CD14-positive monocyte (primary cell): ENCODE measurements at regions not wholly inside any gene's neighbourhood (a gene's known extent, or its start where the extent isn't known, plus 50 kb on each side); places are given as distances from the start of the nearest gene placed in this dataset.
A peak's percentile ranks its signal among the peaks of the same experiment; 100 is the strongest.

Experiments used
- DNase-seq, 3 donors: peaks; one replicate each; pipeline ENCODE4 v3.0.0-alpha.2; 2011 to 2022
- H2AFZ ChIP-seq: 2 replicates; pipeline ENCODE4 v1.6.0; 2012; ENCODE audit warnings: mild to moderate bottlenecking, low read depth, low read length, inconsistent platforms; ENCODE audit not compliant: insufficient read depth, poor library complexity, severe bottlenecking
- H3K27ac ChIP-seq, 2 donors: 1 replicate in 1 of 2; 2 replicates in 1 of 2; pipeline ENCODE4 v1.5.1; 2012 to 2013; ENCODE audit warnings: low read length in 2 of 2, control low read depth in 1 of 2, inconsistent platforms in 1 of 2, low read depth in 1 of 2, mild to moderate bottlenecking in 1 of 2
- H3K27me3 ChIP-seq, 2 donors: one replicate each; pipeline versions ENCODE4 v1.6.0 to v1.6.1; 2011 to 2013; ENCODE audit warnings: low read length in 2 of 2; ENCODE audit not compliant: control insufficient read depth in 2 of 2, insufficient read depth in 2 of 2
- H3K36me3 ChIP-seq, 2 donors: replicated peaks in 1 of 2; 1 replicate in 1 of 2; 2 replicates in 1 of 2; pipeline versions ENCODE4 v1.5.1 to v1.6.1; 2012 to 2013; ENCODE audit warnings: low read length in 2 of 2, control low read depth in 1 of 2, inconsistent platforms in 1 of 2, mild to moderate bottlenecking in 1 of 2; ENCODE audit not compliant: insufficient read depth in 2 of 2, control insufficient read depth in 1 of 2
- H3K4me1 ChIP-seq, 2 donors: 1 replicate in 1 of 2; 2 replicates in 1 of 2; pipeline versions ENCODE4 v1.5.1 to v1.6.1; 2012 to 2013; ENCODE audit warnings: low read length in 2 of 2, control low read depth in 1 of 2, inconsistent platforms in 1 of 2, mild to moderate bottlenecking in 1 of 2, moderate library complexity in 1 of 2; ENCODE audit not compliant: insufficient read depth in 2 of 2, control insufficient read depth in 1 of 2
- H3K4me2 ChIP-seq: replicated peaks from 2 replicates; pipeline ENCODE3; 2012; ENCODE audit warnings: low read length, moderate library complexity, mild to moderate bottlenecking; ENCODE audit not compliant: poor library complexity, severe bottlenecking; ENCODE audit errors: extremely low read depth
- H3K4me3 ChIP-seq, 3 experiments: fragments of 200-600 bp in 1 of 3; sonication (generic) in 1 of 3; replicated peaks in 1 of 3; 1 replicate in 2 of 3; 2 replicates in 1 of 3; pipeline ENCODE4 v1.5.1; 2011 to 2013; ENCODE audit warnings: low read length in 3 of 3, mild to moderate bottlenecking in 3 of 3, control low read depth in 2 of 3, low read depth in 2 of 3, inconsistent platforms in 1 of 3, moderate library complexity in 1 of 3
- H3K79me2 ChIP-seq: 2 replicates; pipeline ENCODE4 v1.6.0; 2012; ENCODE audit warnings: mild to moderate bottlenecking, control low read depth, inconsistent platforms, low read length, moderate library complexity; ENCODE audit not compliant: insufficient read depth
- H3K9ac ChIP-seq: 2 replicates; pipeline ENCODE4 v1.6.0; 2017; ENCODE audit warnings: low read length, mild to moderate bottlenecking; ENCODE audit not compliant: insufficient read depth, poor library complexity, severe bottlenecking
- H3K9me3 ChIP-seq, 2 donors: replicated peaks in 1 of 2; 1 replicate in 1 of 2; 2 replicates in 1 of 2; pipeline versions ENCODE4 v1.5.1 to v1.6.1; 2012 to 2013; ENCODE audit warnings: low read length in 2 of 2, control low read depth in 1 of 2; ENCODE audit not compliant: control insufficient read depth in 1 of 2, insufficient read depth in 1 of 2
- H4K20me1 ChIP-seq: 2 replicates; pipeline ENCODE4 v1.6.0; 2012; ENCODE audit warnings: mild to moderate bottlenecking, low read length, control low read depth, moderate library complexity; ENCODE audit not compliant: insufficient read depth
- H3K27ac Mint-ChIP-seq, 7 donors: one replicate each; pipeline ENCODE4 v1.8.0; 2020; ENCODE audit warnings: mild to moderate bottlenecking in 7 of 7, mixed read lengths in 7 of 7, moderate library complexity in 6 of 7, inconsistent platforms in 2 of 7
- H3K27me3 Mint-ChIP-seq, 3 donors: one replicate each; pipeline ENCODE4 v1.8.0; 2021 to 2022; ENCODE audit warnings: low read depth in 3 of 3, mild to moderate bottlenecking in 3 of 3, mixed read lengths in 3 of 3, moderate library complexity in 3 of 3, inconsistent platforms in 1 of 3
- H3K36me3 Mint-ChIP-seq, 2 donors: one replicate each; pipeline ENCODE4 v1.8.0; 2020; ENCODE audit warnings: mixed read lengths in 2 of 2, inconsistent platforms in 1 of 2, mild to moderate bottlenecking in 1 of 2
- H3K4me1 Mint-ChIP-seq: one replicate; pipeline ENCODE4 v1.8.0; 2020; ENCODE audit warnings: mild to moderate bottlenecking, mixed read lengths
- H3K4me3 Mint-ChIP-seq, 2 donors: one replicate each; pipeline ENCODE4 v1.8.0; 2020; ENCODE audit warnings: mild to moderate bottlenecking in 2 of 2, mixed read lengths in 2 of 2, moderate library complexity in 1 of 2
- H3K9me3 Mint-ChIP-seq, 7 donors: one replicate each; pipeline ENCODE4 v1.8.0; 2020 to 2022; ENCODE audit warnings: mixed read lengths in 7 of 7, mild to moderate bottlenecking in 6 of 7, moderate library complexity in 6 of 7, inconsistent platforms in 2 of 7
- WGBS: methylation state at CpG from one replicate; pipeline ENCODE4 v1.1.5; 2013; ENCODE audit warnings: missing lambda C conversion rate; ENCODE audit not compliant: insufficient coverage; 5-methylcytosine and 5-hydroxymethylcytosine counted together
- intact Hi-C, 2 donors: fragments of 100-400 bp; cut with micrococcal nuclease; formaldehyde crosslinking; loops; one replicate each; pipeline versions ENCODE4 v1.15.0 to v1.15.1; 2023
- TF ChIP-seq, protein P1 (sequence below): fragments of 200-600 bp; IDR thresholded peaks from one replicate; pipeline ENCODE4 v1.8.0; 2022; ENCODE audit warnings: antibody characterized with exemption, mild to moderate bottlenecking

GRCh38 chr17:77580531-77581270 lies 377.8 kb upstream of the TNRC6C start:
- intact Hi-C loops, result no loop called here
- Mint-ChIP-seq H3K4me3 (peak overlapping the region in 1 of 2 donors; percentile 39), H3K27me3 (peaks cover 3 to 4% (median 3%) of the 10 kb centered on the region in 3 donors), H3K4me1 (peaks cover 23% of the 10 kb centered on the region), H3K27ac (peak overlapping the region in 6 of 7 donors; percentile 63 to 91 (median 82)), H3K9me3 (no peaks in the 10 kb centered on the region), H3K36me3 (no peaks in the 10 kb centered on the region)
- no peaks in the 10 kb centered on the region for H3K27me3 ChIP-seq
- no peaks in the 10 kb centered on the region for H3K9me3 ChIP-seq
- DNase-seq, result no peak
- H3K27ac ChIP-seq, result peak overlapping the region; percentile 44 to 68
- peaks cover 21 to 24% of the 10 kb centered on the region in 2 donors for H3K4me1 ChIP-seq
- peak overlapping the region in 1 of 3 experiments; percentile 44 for H3K4me3 ChIP-seq
- TF ChIP-seq, protein P1, sequence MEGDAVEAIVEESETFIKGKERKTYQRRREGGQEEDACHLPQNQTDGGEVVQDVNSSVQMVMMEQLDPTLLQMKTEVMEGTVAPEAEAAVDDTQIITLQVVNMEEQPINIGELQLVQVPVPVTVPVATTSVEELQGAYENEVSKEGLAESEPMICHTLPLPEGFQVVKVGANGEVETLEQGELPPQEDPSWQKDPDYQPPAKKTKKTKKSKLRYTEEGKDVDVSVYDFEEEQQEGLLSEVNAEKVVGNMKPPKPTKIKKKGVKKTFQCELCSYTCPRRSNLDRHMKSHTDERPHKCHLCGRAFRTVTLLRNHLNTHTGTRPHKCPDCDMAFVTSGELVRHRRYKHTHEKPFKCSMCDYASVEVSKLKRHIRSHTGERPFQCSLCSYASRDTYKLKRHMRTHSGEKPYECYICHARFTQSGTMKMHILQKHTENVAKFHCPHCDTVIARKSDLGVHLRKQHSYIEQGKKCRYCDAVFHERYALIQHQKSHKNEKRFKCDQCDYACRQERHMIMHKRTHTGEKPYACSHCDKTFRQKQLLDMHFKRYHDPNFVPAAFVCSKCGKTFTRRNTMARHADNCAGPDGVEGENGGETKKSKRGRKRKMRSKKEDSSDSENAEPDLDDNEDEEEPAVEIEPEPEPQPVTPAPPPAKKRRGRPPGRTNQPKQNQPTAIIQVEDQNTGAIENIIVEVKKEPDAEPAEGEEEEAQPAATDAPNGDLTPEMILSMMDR, result no peak
- no peaks in the 10 kb centered on the region for H3K79me2 ChIP-seq
- H3K9ac ChIP-seq, result no peak overlapping the region
- no peak overlapping the region for H2AFZ ChIP-seq
- WGBS, result 29% methylated on average over 2 of the region's 8 CpGs
- no peaks in the 10 kb centered on the region for H3K36me3 ChIP-seq
- H3K4me2 ChIP-seq, result peak overlapping the region; percentile 52
- no peaks in the 10 kb centered on the region for H4K20me1 ChIP-seq

DNA sequence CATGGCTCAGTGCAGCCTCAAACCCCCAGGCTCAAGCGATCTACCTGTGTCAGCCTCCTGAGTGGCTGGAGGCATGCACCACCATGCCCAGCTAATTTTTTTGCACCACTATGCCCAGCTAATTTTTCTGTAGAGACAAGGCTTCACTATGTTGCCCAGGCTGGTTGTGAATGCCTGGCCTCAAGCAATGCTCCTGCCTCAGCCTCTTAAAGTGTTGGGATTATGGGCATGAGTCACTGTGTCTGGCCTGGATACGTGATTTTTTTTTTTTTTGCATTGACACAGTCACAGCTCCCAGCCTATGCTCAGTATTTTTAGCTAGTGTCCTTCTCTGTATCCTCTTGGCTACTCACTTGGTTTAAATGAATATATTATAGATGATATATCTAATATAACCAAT lies 377.0 kb upstream of the TNRC6C start:
- Mint-ChIP-seq H3K27ac (no peak overlapping the region), H3K36me3 (no peaks in the 10 kb centered on the region), H3K4me3 (no peak overlapping the region), H3K4me1 (peaks cover 23% of the 10 kb centered on the region), H3K27me3 (peaks cover 2 to 4% (median 3%) of the 10 kb centered on the region in 3 donors), H3K9me3 (peaks cover 0 to 3% (median under 1%) of the 10 kb centered on the region in 7 donors)
- no peaks in the 10 kb centered on the region for H3K79me2 ChIP-seq
- no peaks in the 10 kb centered on the region for H3K36me3 ChIP-seq
- WGBS, result no CpG with 5 or more reads among the region's 2 CpGs
- no peaks in the 10 kb centered on the region for H3K9me3 ChIP-seq
- H3K4me1 ChIP-seq, result peaks cover 21 to 24% of the 10 kb centered on the region in 2 donors
- no peak for DNase-seq
- TF ChIP-seq, protein P1, result no peak
- H3K9ac ChIP-seq, result no peak overlapping the region
- H3K4me3 ChIP-seq, result no peak overlapping the region
- no peak overlapping the region for H3K27ac ChIP-seq
- intact Hi-C loops, result no loop called here
- no peak overlapping the region for H3K4me2 ChIP-seq
- H4K20me1 ChIP-seq, result no peaks in the 10 kb centered on the region
- H3K27me3 ChIP-seq, result no peaks in the 10 kb centered on the region
- no peak overlapping the region for H2AFZ ChIP-seq
